22Rv1 (cell line): ENCODE measurements at regions not wholly inside any gene's neighbourhood (a gene's known extent, or its start where the extent isn't known, plus 50 kb on each side); places are given as distances from the start of the nearest gene placed in this dataset.

ENCODE experiments used
- CTCF ChIP-seq: fragments of 450-650 bp; IDR thresholded peaks from 2 replicates; pipeline ENCODE4 v1.5.1; 2017; ENCODE audit warnings: mild to moderate bottlenecking
- ZFX ChIP-seq: fragments of 450-650 bp; IDR thresholded peaks from 2 replicates; pipeline ENCODE4 v1.6.1; 2017; ENCODE audit warnings: antibody characterized with exemption, borderline replicate concordance

GRCh38 chr9:95775191-95775590 is 100.3 kb upstream of the ERCC6L2 start:
- TF ChIP-seq CTCF (no peak), ZFX (no peak)
